Prostate gland (tissue), 2 donors: ENCODE measurements at regions not wholly inside any gene's neighbourhood (a gene's known extent, or its start where the extent isn't known, plus 50 kb on each side); places are given as distances from the start of the nearest gene placed in this dataset.

Source experiments
- DNase-seq: peaks from one replicate; pipeline ENCODE4 v3.0.0-alpha.2; 2019; ENCODE audit warnings: low spot score
- H3K27ac ChIP-seq, 2 donors: fragments of 200-600 bp; sonication (generic); 2 replicates each; pipeline ENCODE4 v1.5.1; 2017 to 2019
- H3K27me3 ChIP-seq: fragments of 200-600 bp; sonication (generic); replicated peaks from 2 replicates; pipeline ENCODE4 v1.5.1; 2019; ENCODE audit not compliant: insufficient read depth
- H3K36me3 ChIP-seq, 2 donors: fragments of 200-600 bp; sonication (generic); 1 replicate in 1 of 2; 2 replicates in 1 of 2; pipeline versions ENCODE4 v1.5.1 to v1.8.1; 2017 to 2019
- H3K4me1 ChIP-seq: fragments of 200-600 bp; sonication (generic); replicated peaks from 2 replicates; pipeline ENCODE4 v1.5.1; 2019
- H3K4me3 ChIP-seq, 2 donors: fragments of 200-600 bp; sonication (generic); 2 replicates each; pipeline ENCODE4 v1.5.1; 2017 to 2019
- H3K9me3 ChIP-seq: fragments of 200-600 bp; sonication (generic); 2 replicates; pipeline ENCODE4 v1.5.1; 2017
- CTCF ChIP-seq, 4 experiments: fragments of 200-600 bp in 2 of 4; fragments of 450-650 bp in 2 of 4; sonication (generic) in 2 of 4; IDR thresholded peaks; 1 replicate in 3 of 4; 2 replicates in 1 of 4; pipeline ENCODE4 v1.5.1; 2016 to 2019; ENCODE audit warnings: antibody characterized with exemption in 4 of 4, mild to moderate bottlenecking in 2 of 4, moderate library complexity in 2 of 4
- POLR2A ChIP-seq: fragments of 450-650 bp; IDR thresholded peaks from one replicate; pipeline ENCODE4 v1.6.1; 2016; ENCODE audit warnings: antibody characterized with exemption, mild to moderate bottlenecking
- POLR2AphosphoS5 ChIP-seq: sonication (generic); formaldehyde crosslinking; IDR thresholded peaks from one replicate; pipeline ENCODE4 v1.6.1; 2017; ENCODE audit warnings: antibody characterized with exemption
- WGBS: methylation state at CpG from one replicate; pipeline ENCODE4 v1.1.5; 2018; 5-methylcytosine and 5-hydroxymethylcytosine counted together
- intact Hi-C: fragments of 100-400 bp; cut with DNase I; formaldehyde crosslinking; loops from one replicate; pipeline ENCODE4 v1.14.2; 2022

GRCh38 chr10:2688958-2689357 is 378.4 kb upstream of the PFKP start:
- H3K27me3 ChIP-seq, result no peaks in the 10 kb centered on the region
- TF ChIP-seq POLR2A (no peak), CTCF (IDR thresholded peaks at IDR 0.05) (no peak), POLR2AphosphoS5 (no peak)
- no peaks in the 10 kb centered on the region for H3K9me3 ChIP-seq
- H3K27ac ChIP-seq, result no peak overlapping the region
- H3K4me3 ChIP-seq, result no peak overlapping the region
- H3K36me3 ChIP-seq, result no peaks in the 10 kb centered on the region
- 55% methylated on average over 1 of the region's 1 CpG for WGBS
- intact Hi-C loops, result no loop called here
- no peak for DNase-seq
- no peaks in the 10 kb centered on the region for H3K4me1 ChIP-seq

- Histone ChIP-seq H3K27me3 (no peaks in the 10 kb centered on the region), H3K27ac (no peak overlapping the region), H3K4me1 (no peaks in the 10 kb centered on the region), H3K9me3 (no peaks in the 10 kb centered on the region), H3K36me3 (no peaks in the 10 kb centered on the region), H3K4me3 (no peak overlapping the region)
- DNase-seq, result no peak
- TF ChIP-seq POLR2A, result no peak
- 83% methylated on average over 3 of the region's 3 CpGs for WGBS
- intact Hi-C loops, result no loop called here
These were observed 380.7 kb upstream of the PFKP start for GRCh38 chr10:2686691-2687090.

DNA sequence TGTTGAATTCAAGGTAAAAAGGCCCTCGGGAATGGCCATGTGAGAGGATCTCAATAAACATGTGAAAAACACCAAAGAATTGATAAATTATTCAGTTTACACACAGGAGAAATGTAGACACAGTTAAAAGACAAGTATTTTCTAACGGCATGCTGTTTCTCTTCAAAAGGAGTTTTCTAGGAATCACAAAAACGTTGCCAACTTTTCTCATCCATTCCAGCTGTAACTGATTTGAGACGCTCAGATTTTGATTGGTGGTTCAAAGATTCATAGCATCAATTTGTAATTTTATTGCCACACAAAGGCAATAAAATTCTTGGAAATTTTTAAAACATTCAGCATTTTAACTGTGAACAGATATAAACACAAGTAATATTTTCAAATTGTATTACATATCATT is 384.9 kb upstream of the PFKP start:
- intact Hi-C loops, result no loop called here
- Histone ChIP-seq H3K9me3 (no peaks in the 10 kb centered on the region), H3K27me3 (no peaks in the 10 kb centered on the region), H3K4me3 (no peak overlapping the region), H3K36me3 (no peaks in the 10 kb centered on the region), H3K27ac (no peak overlapping the region), H3K4me1 (no peaks in the 10 kb centered on the region)
- no peak for TF ChIP-seq POLR2A
- TF ChIP-seq CTCF (IDR thresholded peaks at IDR 0.05), result no peak
- DNase-seq, result no peak
- WGBS, result 28% methylated on average over 4 of the region's 4 CpGs

DNA sequence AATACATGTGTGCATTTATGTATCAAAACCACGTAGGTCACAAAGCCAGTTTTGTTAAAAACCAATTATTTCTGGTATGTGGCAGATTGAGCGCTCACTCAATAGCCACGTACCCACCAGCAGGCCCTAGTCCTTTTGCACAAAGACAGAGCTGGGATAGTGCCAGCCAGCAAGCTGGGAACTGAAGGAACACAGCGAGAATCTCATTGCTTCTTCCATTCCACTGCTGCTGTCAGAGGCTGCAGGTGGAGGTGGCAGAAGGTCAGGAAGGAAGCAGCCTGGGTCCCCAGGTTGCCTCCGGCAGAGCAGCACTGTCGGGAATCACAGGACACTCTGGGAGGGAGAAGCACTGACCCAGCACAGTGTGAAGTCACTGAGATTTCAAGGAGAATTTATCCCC is 385.5 kb upstream of the PFKP start:
- no peak overlapping the region for H3K4me3 ChIP-seq
- WGBS, result 44% methylated on average over 6 of the region's 6 CpGs
- TF ChIP-seq CTCF (IDR thresholded peaks at IDR 0.05) (no peak), POLR2AphosphoS5 (no peak)
- no peaks in the 10 kb centered on the region for H3K27me3 ChIP-seq
- intact Hi-C loops, result no loop called here
- H3K4me1 ChIP-seq, result no peaks in the 10 kb centered on the region
- H3K9me3 ChIP-seq, result no peaks in the 10 kb centered on the region
- H3K27ac ChIP-seq, result no peak overlapping the region
- no peaks in the 10 kb centered on the region for H3K36me3 ChIP-seq
- DNase-seq, result no peak

DNA sequence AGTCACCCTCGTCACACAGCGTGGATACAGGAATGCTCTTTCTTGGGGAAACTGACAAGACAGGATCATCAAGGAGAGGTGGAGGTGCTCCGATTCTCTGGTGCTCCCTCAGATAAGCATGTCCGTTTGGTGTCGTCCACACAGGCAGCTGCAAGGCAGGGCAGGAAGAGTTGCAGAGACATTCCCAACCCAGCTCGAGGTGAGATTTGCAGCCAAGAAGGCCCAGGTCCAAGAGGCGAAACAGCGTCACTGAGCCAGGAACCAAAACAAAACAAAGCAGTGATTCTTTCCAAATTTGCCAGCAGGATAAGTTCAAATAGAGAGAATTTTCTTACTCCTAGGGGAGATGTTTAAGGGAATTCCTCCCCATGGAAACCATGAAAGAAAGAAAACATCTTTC is 386.5 kb upstream of the PFKP start:
- WGBS, result 51% methylated on average over 8 of the region's 8 CpGs
- DNase-seq, result no peak
- no peak for TF ChIP-seq POLR2A
- no peak for TF ChIP-seq CTCF (IDR thresholded peaks at IDR 0.05)
- H3K4me3 ChIP-seq, result no peak overlapping the region
- H3K27ac ChIP-seq, result no peak overlapping the region
- H3K9me3 ChIP-seq, result no peaks in the 10 kb centered on the region
- H3K27me3 ChIP-seq, result no peaks in the 10 kb centered on the region
- no peaks in the 10 kb centered on the region for H3K36me3 ChIP-seq
- intact Hi-C loops, result no loop called here
- H3K4me1 ChIP-seq, result no peaks in the 10 kb centered on the region

DNA sequence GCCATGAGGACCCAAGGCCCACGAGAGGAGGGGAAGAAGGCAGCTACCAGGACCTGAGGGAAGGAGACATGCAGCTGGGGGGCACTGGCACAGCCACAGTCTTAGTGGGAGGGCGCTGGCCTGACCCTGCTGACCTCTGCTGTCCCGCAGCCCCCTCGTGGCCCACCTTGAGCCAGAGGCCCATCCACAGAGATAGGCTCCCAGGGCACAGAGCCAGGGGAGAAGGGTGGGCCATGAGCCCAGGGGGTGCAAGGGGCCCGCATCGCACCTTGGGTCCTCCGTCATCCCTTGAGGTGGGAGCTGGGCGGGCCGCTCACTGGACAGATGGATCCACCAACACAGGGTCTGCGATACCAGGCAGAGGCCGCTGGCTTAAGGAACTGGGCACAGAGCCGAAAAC is 387.7 kb upstream of the PFKP start:
- H3K9me3 ChIP-seq, result no peaks in the 10 kb centered on the region
- H3K4me3 ChIP-seq, result no peak overlapping the region
- H3K36me3 ChIP-seq, result no peaks in the 10 kb centered on the region
- H3K27ac ChIP-seq, result no peak overlapping the region
- 89% methylated on average over 12 of the region's 12 CpGs for WGBS
- no peaks in the 10 kb centered on the region for H3K4me1 ChIP-seq
- intact Hi-C loops, result no loop called here
- no peak for DNase-seq
- H3K27me3 ChIP-seq, result no peaks in the 10 kb centered on the region
- TF ChIP-seq POLR2AphosphoS5 (no peak), CTCF (IDR thresholded peaks at IDR 0.05) (no peak), POLR2A (no peak)
